GM21528 (cell line): ENCODE measurements at regions not wholly inside any gene's neighbourhood (a gene's known extent, or its start where the extent isn't known, plus 50 kb on each side); places are given as distances from the start of the nearest gene placed in this dataset.

Source experiments
- ATAC-seq: cut with Tn5 transposase; IDR thresholded peaks from one replicate; pipeline ENCODE4 v1.9.1; 2021; ENCODE audit warnings: mild to moderate bottlenecking, moderate library complexity; ENCODE audit not compliant: unreplicated experiment, low FRiP score

- no peak for ATAC-seq
These were observed 77.9 kb upstream of the CDH4 start for GRCh38 chr20:61173961-61174725.

- ATAC-seq = no peak
These were observed 75.2 kb upstream of the CDH4 start for GRCh38 chr20:61176874-61177273.

- ATAC-seq = no peak
These were observed 73.5 kb upstream of the CDH4 start for GRCh38 chr20:61178551-61179071.

GRCh38 chr20:61184194-61184593 is 67.9 kb upstream of the CDH4 start:
- ATAC-seq = no peak

GRCh38 chr20:61185181-61185580 is 66.9 kb upstream of the CDH4 start:
- ATAC-seq = no peak

GRCh38 chr20:61185841-61186601 is 66.0 kb upstream of the CDH4 start:
- no peak for ATAC-seq

GRCh38 chr20:61186771-61187472 is 65.1 kb upstream of the CDH4 start:
- ATAC-seq = no peak

GRCh38 chr20:61189534-61189933 is 62.5 kb upstream of the CDH4 start:
- ATAC-seq = no peak

- no peak for ATAC-seq
These were observed 61.0 kb upstream of the CDH4 start for GRCh38 chr20:61191096-61191495.

GRCh38 chr20:61192337-61192950 is 59.6 kb upstream of the CDH4 start:
- no peak for ATAC-seq

GRCh38 chr20:61193164-61193563 is 58.9 kb upstream of the CDH4 start:
- ATAC-seq = no peak
